ENCODE measurements at regions not wholly inside any gene's neighbourhood (a gene's known extent, or its start where the extent isn't known, plus 50 kb on each side); places are given as distances from the start of the nearest gene placed in this dataset.

- no peak for TF ChIP-seq EZH2 (IDR thresholded peaks at IDR 0.05)
- TF ChIP-seq, protein P1, sequence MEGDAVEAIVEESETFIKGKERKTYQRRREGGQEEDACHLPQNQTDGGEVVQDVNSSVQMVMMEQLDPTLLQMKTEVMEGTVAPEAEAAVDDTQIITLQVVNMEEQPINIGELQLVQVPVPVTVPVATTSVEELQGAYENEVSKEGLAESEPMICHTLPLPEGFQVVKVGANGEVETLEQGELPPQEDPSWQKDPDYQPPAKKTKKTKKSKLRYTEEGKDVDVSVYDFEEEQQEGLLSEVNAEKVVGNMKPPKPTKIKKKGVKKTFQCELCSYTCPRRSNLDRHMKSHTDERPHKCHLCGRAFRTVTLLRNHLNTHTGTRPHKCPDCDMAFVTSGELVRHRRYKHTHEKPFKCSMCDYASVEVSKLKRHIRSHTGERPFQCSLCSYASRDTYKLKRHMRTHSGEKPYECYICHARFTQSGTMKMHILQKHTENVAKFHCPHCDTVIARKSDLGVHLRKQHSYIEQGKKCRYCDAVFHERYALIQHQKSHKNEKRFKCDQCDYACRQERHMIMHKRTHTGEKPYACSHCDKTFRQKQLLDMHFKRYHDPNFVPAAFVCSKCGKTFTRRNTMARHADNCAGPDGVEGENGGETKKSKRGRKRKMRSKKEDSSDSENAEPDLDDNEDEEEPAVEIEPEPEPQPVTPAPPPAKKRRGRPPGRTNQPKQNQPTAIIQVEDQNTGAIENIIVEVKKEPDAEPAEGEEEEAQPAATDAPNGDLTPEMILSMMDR (IDR thresholded peaks at IDR 0.05): no peak
- TF ChIP-seq EZH2phosphoT487 (IDR thresholded peaks at IDR 0.05): no peak
Observed at GRCh38 chr4:109359040-109359646, 56.7 kb upstream of the COL25A1 start.
